Upper lobe of left lung (tissue), 4 donors: ENCODE measurements at regions not wholly inside any gene's neighbourhood (a gene's known extent, or its start where the extent isn't known, plus 50 kb on each side); places are given as distances from the start of the nearest gene placed in this dataset.

Experiments
- small RNA-seq, 4 donors: library from RNA; depleted of rRNA; stranded (forward); fragments of <200 nt; gene quantifications; one replicate each; pipeline ENCODE3, GENCODE V24; 2016

Small RNA genes lying in the stretch of these regions (small RNA-seq; reads per million reads assigned to genes)
- 0 reads per million in 4 donors for gene AL357080.1
- 0 to 0.13 (median 0) reads per million in 4 donors for gene MIR3668
- 0 reads per million in 4 donors for gene MIR4465
- gene RN7SKP106 = 0 to 0.06 (median 0) reads per million in 4 donors
- 0 reads per million in 4 donors for gene RNA5SP220
